Natural killer cell treated with Interleukin-12 subunit alpha and Interleukin-12 subunit beta and Interleukin-15 and Interleukin-18, amount 100 ng/mL, for 72 hours (primary cell): ENCODE measurements at regions not wholly inside any gene's neighbourhood (a gene's known extent, or its start where the extent isn't known, plus 50 kb on each side); places are given as distances from the start of the nearest gene placed in this dataset.

Experiments used
- ATAC-seq, 2 donors: fragments of 150-1000 bp; cut with Tn5 transposase in 1 of 2; sonication (Bioruptor Pico), chemical (Tn5 transposase) in 1 of 2; 2 replicates each; pipeline ENCODE4 v1.10.0; 2021
- DNase-seq: peaks from one replicate; pipeline ENCODE4 v3.0.0; 2022; ENCODE audit warnings: low spot score
- H3K27ac Mint-ChIP-seq, 2 donors: 1 replicate in 1 of 2; 2 replicates in 1 of 2; pipeline ENCODE4 v1.8.0; 2022; ENCODE audit warnings: mixed read lengths in 2 of 2, mild to moderate bottlenecking in 1 of 2, moderate library complexity in 1 of 2
- H3K27me3 Mint-ChIP-seq, 2 donors: 1 replicate in 1 of 2; 2 replicates in 1 of 2; pipeline ENCODE4 v1.8.0; 2022; ENCODE audit warnings: mixed read lengths in 2 of 2
- H3K36me3 Mint-ChIP-seq: one replicate; pipeline ENCODE4 v1.8.0; 2022; ENCODE audit warnings: mixed read lengths
- H3K4me1 Mint-ChIP-seq, 2 donors: 1 replicate in 1 of 2; 2 replicates in 1 of 2; pipeline ENCODE4 v1.8.0; 2022; ENCODE audit warnings: low read depth in 2 of 2, mixed read lengths in 2 of 2, mild to moderate bottlenecking in 1 of 2
- H3K4me3 Mint-ChIP-seq: one replicate; pipeline ENCODE4 v1.8.0; 2022; ENCODE audit warnings: mixed read lengths
- H3K9me3 Mint-ChIP-seq: 2 replicates; pipeline ENCODE4 v1.8.0; 2022; ENCODE audit warnings: mixed read lengths

- Mint-ChIP-seq H3K4me1 (peaks cover 2 to 3% of the 10 kb centered on the region in 2 donors), H3K27me3 (peaks cover 3 to 8% of the 10 kb centered on the region in 2 donors), H3K27ac (no peak overlapping the region), H3K9me3 (no peaks in the 10 kb centered on the region), H3K36me3 (no peaks in the 10 kb centered on the region), H3K4me3 (no peak overlapping the region)
- ATAC-seq (no peak), DNase-seq (no peak)
Measured at GRCh38 chr2:2699121-2699505, 368.0 kb upstream of the MYT1L start.

- Mint-ChIP-seq H3K27me3 (peaks cover 3 to 8% of the 10 kb centered on the region in 2 donors), H3K9me3 (no peaks in the 10 kb centered on the region), H3K36me3 (no peaks in the 10 kb centered on the region), H3K4me3 (no peak overlapping the region), H3K27ac (no peak overlapping the region), H3K4me1 (peaks cover 0 to 2% of the 10 kb centered on the region in 2 donors)
- DNase-seq (no peak), ATAC-seq (no peak)
Measured at GRCh38 chr2:2698182-2699120, 367.4 kb upstream of the MYT1L start.

GRCh38 chr2:2696733-2697455 lies 365.8 kb upstream of the MYT1L start:
- peaks cover 0 to 2% of the 10 kb centered on the region in 2 donors for H3K4me1 Mint-ChIP-seq
- peaks cover 3 to 8% of the 10 kb centered on the region in 2 donors for H3K27me3 Mint-ChIP-seq
- no peak overlapping the region for H3K27ac Mint-ChIP-seq
- no peaks in the 10 kb centered on the region for H3K9me3 Mint-ChIP-seq
- no peak overlapping the region for H3K4me3 Mint-ChIP-seq
- ATAC-seq = no peak
- H3K36me3 Mint-ChIP-seq = no peaks in the 10 kb centered on the region
- DNase-seq = no peak

GRCh38 chr2:2696325-2696724 lies 365.2 kb upstream of the MYT1L start:
- H3K4me1 Mint-ChIP-seq = peaks cover 0 to 2% of the 10 kb centered on the region in 2 donors
- ATAC-seq = no peak
- no peak overlapping the region for H3K27ac Mint-ChIP-seq
- H3K4me3 Mint-ChIP-seq = no peak overlapping the region
- DNase-seq = no peak
- no peaks in the 10 kb centered on the region for H3K36me3 Mint-ChIP-seq
- H3K27me3 Mint-ChIP-seq = peaks cover 3 to 8% of the 10 kb centered on the region in 2 donors
- no peaks in the 10 kb centered on the region for H3K9me3 Mint-ChIP-seq

- no peak overlapping the region for H3K27ac Mint-ChIP-seq
- no peaks in the 10 kb centered on the region for H3K36me3 Mint-ChIP-seq
- H3K4me3 Mint-ChIP-seq = no peak overlapping the region
- H3K9me3 Mint-ChIP-seq = peaks cover 3% of the 10 kb centered on the region
- ATAC-seq (no peak), DNase-seq (no peak)
- H3K27me3 Mint-ChIP-seq = peaks cover 3 to 8% of the 10 kb centered on the region in 2 donors
- H3K4me1 Mint-ChIP-seq = peaks cover 0 to 2% of the 10 kb centered on the region in 2 donors
Measured at GRCh38 chr2:2694746-2695145, 363.7 kb upstream of the MYT1L start.

- DNase-seq (no peak), ATAC-seq (no peak)
- peaks cover 0 to 5% of the 10 kb centered on the region in 2 donors for H3K4me1 Mint-ChIP-seq
- H3K4me3 Mint-ChIP-seq = no peak overlapping the region
- peaks cover 5 to 15% of the 10 kb centered on the region in 2 donors for H3K27me3 Mint-ChIP-seq
- peaks cover 3% of the 10 kb centered on the region for H3K9me3 Mint-ChIP-seq
- H3K27ac Mint-ChIP-seq = no peak overlapping the region
- H3K36me3 Mint-ChIP-seq = no peaks in the 10 kb centered on the region
Measured at GRCh38 chr2:2692599-2693389, 361.7 kb upstream of the MYT1L start.

GRCh38 chr2:2691419-2691818 lies 360.3 kb upstream of the MYT1L start:
- Mint-ChIP-seq H3K27me3 (peaks cover 7 to 18% of the 10 kb centered on the region in 2 donors), H3K4me3 (no peak overlapping the region), H3K27ac (no peak overlapping the region), H3K9me3 (peaks cover 3% of the 10 kb centered on the region), H3K36me3 (no peaks in the 10 kb centered on the region), H3K4me1 (peaks cover 0 to 5% of the 10 kb centered on the region in 2 donors)
- no peak for DNase-seq
- no peak for ATAC-seq

GRCh38 chr2:2690985-2691384 lies 359.9 kb upstream of the MYT1L start:
- peaks cover under 1 to 10% of the 10 kb centered on the region in 2 donors for H3K4me1 Mint-ChIP-seq
- H3K27me3 Mint-ChIP-seq = peaks cover 10 to 22% of the 10 kb centered on the region in 2 donors
- H3K36me3 Mint-ChIP-seq = no peaks in the 10 kb centered on the region
- ATAC-seq = no peak
- DNase-seq = no peak
- no peak overlapping the region for H3K27ac Mint-ChIP-seq
- peaks cover 3% of the 10 kb centered on the region for H3K9me3 Mint-ChIP-seq
- H3K4me3 Mint-ChIP-seq = no peak overlapping the region

- H3K4me3 Mint-ChIP-seq = no peak overlapping the region
- peaks cover 4 to 10% of the 10 kb centered on the region in 2 donors for H3K4me1 Mint-ChIP-seq
- no peak overlapping the region for H3K27ac Mint-ChIP-seq
- DNase-seq (no peak), ATAC-seq (no peak)
- H3K36me3 Mint-ChIP-seq = no peaks in the 10 kb centered on the region
- H3K9me3 Mint-ChIP-seq = peaks cover 3% of the 10 kb centered on the region
- H3K27me3 Mint-ChIP-seq = peaks cover 14 to 19% of the 10 kb centered on the region in 2 donors
Measured at GRCh38 chr2:2689306-2689705, 358.2 kb upstream of the MYT1L start.

- Mint-ChIP-seq H3K36me3 (no peaks in the 10 kb centered on the region), H3K27ac (no peak overlapping the region), H3K4me3 (no peak overlapping the region), H3K27me3 (peaks cover 18 to 27% of the 10 kb centered on the region in 2 donors), H3K9me3 (peaks cover 3% of the 10 kb centered on the region), H3K4me1 (peaks cover 4 to 10% of the 10 kb centered on the region in 2 donors)
- DNase-seq (no peak), ATAC-seq (no peak)
Measured at GRCh38 chr2:2688254-2688653, 357.2 kb upstream of the MYT1L start.

GRCh38 chr2:2687745-2688144 lies 356.7 kb upstream of the MYT1L start:
- peaks cover 4 to 10% of the 10 kb centered on the region in 2 donors for H3K4me1 Mint-ChIP-seq
- no peak overlapping the region for H3K4me3 Mint-ChIP-seq
- H3K36me3 Mint-ChIP-seq = no peaks in the 10 kb centered on the region
- no peak overlapping the region for H3K27ac Mint-ChIP-seq
- peaks cover 20 to 28% of the 10 kb centered on the region in 2 donors for H3K27me3 Mint-ChIP-seq
- DNase-seq (no peak), ATAC-seq (no peak)
- H3K9me3 Mint-ChIP-seq = peaks cover 3% of the 10 kb centered on the region

GRCh38 chr2:2686222-2686621 lies 355.1 kb upstream of the MYT1L start:
- ATAC-seq (no peak), DNase-seq (no peak)
- Mint-ChIP-seq H3K4me1 (peaks cover 10 to 12% of the 10 kb centered on the region in 2 donors), H3K27ac (no peak overlapping the region), H3K4me3 (no peak overlapping the region), H3K27me3 (peaks cover 31 to 43% of the 10 kb centered on the region in 2 donors), H3K9me3 (peaks cover 3% of the 10 kb centered on the region), H3K36me3 (peaks cover 4% of the 10 kb centered on the region)

- Mint-ChIP-seq H3K4me1 (peaks cover 10 to 12% of the 10 kb centered on the region in 2 donors), H3K27me3 (peaks cover 34 to 42% of the 10 kb centered on the region in 2 donors), H3K9me3 (no peaks in the 10 kb centered on the region), H3K36me3 (peaks cover 4% of the 10 kb centered on the region), H3K4me3 (no peak overlapping the region), H3K27ac (no peak overlapping the region)
- no peak for ATAC-seq
- no peak for DNase-seq
Measured at GRCh38 chr2:2683606-2684224, 352.6 kb upstream of the MYT1L start.
